HEK293T (cell line): ENCODE measurements at regions not wholly inside any gene's neighbourhood (a gene's known extent, or its start where the extent isn't known, plus 50 kb on each side); places are given as distances from the start of the nearest gene placed in this dataset.

ENCODE experiments used
- BHLHE40 ChIP-seq: fragments of 450-650 bp; IDR thresholded peaks from 2 replicates; pipeline ENCODE4 v1.6.1; 2016; ENCODE audit warnings: mild to moderate bottlenecking, moderate library complexity, borderline replicate concordance
- CTBP1 ChIP-seq: fragments of 450-650 bp; IDR thresholded peaks from 2 replicates; pipeline ENCODE4 v1.6.1; 2016; ENCODE audit warnings: borderline replicate concordance
- ELF4 ChIP-seq: fragments of 450-650 bp; IDR thresholded peaks from 2 replicates; pipeline ENCODE4 v1.6.1; 2017; ENCODE audit warnings: antibody characterized with exemption
- FOXA1 ChIP-seq: fragments of 450-650 bp; IDR thresholded peaks from 2 replicates; pipeline ENCODE4 v1.6.1; 2016; ENCODE audit warnings: mild to moderate bottlenecking
- FOXK2 ChIP-seq: fragments of 450-650 bp; IDR thresholded peaks from 2 replicates; pipeline ENCODE4 v1.6.1; 2016; ENCODE audit warnings: mild to moderate bottlenecking
- FOXM1 ChIP-seq: fragments of 450-650 bp; IDR thresholded peaks from 2 replicates; pipeline ENCODE4 v1.6.1; 2017; ENCODE audit warnings: mild to moderate bottlenecking, borderline replicate concordance
- HDGF ChIP-seq: fragments of 450-650 bp; IDR thresholded peaks from 2 replicates; pipeline ENCODE4 v1.6.1; 2017; ENCODE audit warnings: antibody characterized with exemption, borderline replicate concordance
- LEF1 ChIP-seq: fragments of 450-650 bp; IDR thresholded peaks from 2 replicates; pipeline ENCODE4 v1.6.1; 2017; ENCODE audit warnings: mild to moderate bottlenecking, borderline replicate concordance
- SP1 ChIP-seq: fragments of 450-650 bp; IDR thresholded peaks from 2 replicates; pipeline ENCODE4 v1.6.1; 2017
- TARDBP ChIP-seq: fragments of 450-650 bp; IDR thresholded peaks from 2 replicates; pipeline ENCODE4 v1.6.1; 2016
- ZNF384 ChIP-seq: fragments of 450-650 bp; IDR thresholded peaks from 2 replicates; pipeline ENCODE4 v1.6.1; 2016

DNA sequence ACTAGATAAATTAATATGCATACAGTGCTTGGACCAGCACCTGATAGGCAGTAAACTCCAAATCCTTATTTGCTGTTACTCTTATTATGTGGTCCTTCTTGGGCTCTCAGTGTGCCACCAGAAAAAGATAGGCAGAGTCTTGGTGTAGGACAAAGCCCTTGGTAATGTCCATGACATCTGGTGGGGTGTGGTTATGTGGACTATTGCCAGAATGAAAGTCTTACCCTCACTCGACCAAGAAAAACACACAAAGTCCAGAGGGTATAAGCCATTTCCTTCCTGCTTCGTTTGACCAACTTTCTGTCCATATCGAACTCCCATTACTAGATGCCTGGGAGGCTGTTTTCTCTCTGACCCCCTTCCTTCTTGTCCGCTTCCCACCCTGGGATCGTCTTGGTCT, 140.9 kb downstream of the UTP18 start:
- TF ChIP-seq BHLHE40 (no peak), LEF1 (no peak), SP1 (no peak), FOXM1 (no peak), CTBP1 (no peak), FOXK2 (no peak), ELF4 (no peak), FOXA1 (no peak), ZNF384 (no peak), HDGF (no peak), TARDBP (no peak)
